Epidermal melanocyte (primary cell): ENCODE measurements at regions not wholly inside any gene's neighbourhood (a gene's known extent, or its start where the extent isn't known, plus 50 kb on each side); places are given as distances from the start of the nearest gene placed in this dataset.

Experiments
- DNase-seq: peaks from one replicate; pipeline ENCODE4 v3.0.0; 2011; ENCODE audit warnings: low spot score; ENCODE audit not compliant: insufficient read length

DNA sequence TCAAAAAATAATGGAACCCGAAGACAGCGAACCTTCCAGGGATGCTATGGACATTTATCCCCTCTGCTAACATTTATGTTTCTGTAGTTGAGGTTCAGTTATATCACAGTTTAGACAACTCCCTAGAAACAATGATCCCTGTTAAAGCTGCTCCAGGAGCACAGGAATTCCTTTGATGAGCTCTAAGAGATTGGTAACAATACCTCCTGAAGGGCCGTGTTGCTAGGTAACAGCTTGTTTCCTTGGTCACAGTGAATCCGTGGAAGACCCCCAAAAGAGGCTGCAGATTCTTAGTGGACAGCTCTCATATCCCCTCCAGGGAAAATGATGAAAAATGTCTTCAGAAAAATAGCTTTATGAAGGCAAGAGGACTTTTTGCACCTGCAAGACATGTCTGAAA is 160.2 kb downstream of the SERPINI1 start:
- DNase-seq = no peak

DNA sequence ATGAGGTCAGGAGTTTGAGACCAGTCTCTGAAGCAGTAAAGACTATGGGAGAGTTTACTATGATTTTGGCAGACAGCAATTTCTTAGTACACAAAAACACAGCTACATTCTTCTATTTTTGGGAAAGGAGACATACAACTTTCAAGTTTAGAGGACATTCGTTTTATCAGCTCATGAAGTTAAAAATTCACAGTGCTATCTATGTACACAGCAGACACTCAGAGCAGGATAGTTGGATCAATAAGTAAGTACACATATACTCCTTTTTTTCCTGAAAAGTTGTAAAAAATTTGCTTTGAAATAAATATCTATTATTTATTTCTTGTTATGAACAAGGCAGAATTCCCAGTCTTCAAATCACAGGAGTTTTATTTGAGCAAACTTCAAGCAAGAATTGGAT is 159.7 kb downstream of the SERPINI1 start:
- no peak for DNase-seq

GRCh38 chr3:167892205-167892604 is 156.7 kb downstream of the SERPINI1 start:
- DNase-seq = no peak

- no peak for DNase-seq
Measured at GRCh38 chr3:167887096-167887495, 151.6 kb downstream of the SERPINI1 start.

GRCh38 chr3:167886690-167887089 is 151.2 kb downstream of the SERPINI1 start:
- DNase-seq = no peak

DNA sequence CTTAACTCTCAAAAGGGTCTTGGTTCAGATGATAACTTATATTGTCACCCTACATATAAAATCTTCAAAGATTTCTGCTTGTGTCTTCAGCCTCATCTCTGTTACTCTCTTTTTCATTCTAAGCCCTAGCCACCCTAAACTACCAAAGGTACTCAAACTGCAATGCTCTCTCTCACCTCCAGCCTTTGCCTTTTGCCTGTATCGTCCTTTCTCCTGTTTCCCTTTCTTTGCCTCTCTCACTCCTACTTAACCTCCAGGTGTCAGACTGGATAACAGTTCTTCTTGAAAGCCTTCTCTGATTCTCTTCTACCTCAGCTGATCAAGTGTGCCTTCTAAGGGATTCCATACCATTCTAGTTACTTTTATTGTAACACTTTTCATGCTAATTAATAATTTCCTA is 149.8 kb downstream of the SERPINI1 start:
- no peak for DNase-seq

- DNase-seq = no peak
Measured at GRCh38 chr3:167884481-167884880, 149.0 kb downstream of the SERPINI1 start.

DNA sequence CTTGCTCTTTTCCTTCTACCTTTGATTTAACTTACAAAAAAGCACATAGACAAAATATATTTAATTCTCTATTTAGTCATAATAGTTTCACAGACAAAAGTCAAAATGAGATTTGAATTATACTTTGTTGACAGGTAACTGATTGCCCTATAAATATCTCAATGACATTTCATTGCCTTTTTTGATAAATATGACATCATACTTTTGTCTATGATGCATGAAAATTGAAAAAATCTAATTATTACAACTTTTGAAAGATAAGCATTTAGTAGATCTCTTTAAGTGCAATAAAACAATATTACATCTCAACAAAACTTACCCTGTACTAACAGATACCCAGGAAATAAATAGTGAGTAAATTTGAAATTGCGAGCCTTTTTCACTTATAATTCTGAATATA is 147.9 kb downstream of the SERPINI1 start:
- DNase-seq = no peak

GRCh38 chr3:167882057-167882667 is 146.6 kb downstream of the SERPINI1 start:
- no peak for DNase-seq

DNA sequence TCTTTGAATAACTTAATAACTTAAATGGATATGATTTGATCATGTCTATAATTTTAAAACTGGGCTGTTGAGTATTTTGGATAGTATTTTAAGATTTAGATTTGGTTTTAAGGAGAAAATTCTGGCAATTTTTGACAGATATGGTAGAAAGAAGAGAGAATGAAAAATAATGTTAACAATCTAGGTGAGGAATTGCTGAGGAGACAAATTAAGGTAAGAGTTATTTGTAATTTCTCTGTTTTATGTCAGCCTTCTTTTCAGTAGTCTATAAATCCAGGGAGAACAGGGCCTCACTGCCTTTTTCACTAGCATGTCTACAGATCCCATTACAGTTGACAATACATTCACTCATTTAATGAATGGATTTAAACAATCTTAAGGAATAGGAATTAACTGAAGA is 144.7 kb downstream of the SERPINI1 start:
- DNase-seq = no peak

GRCh38 chr3:167876620-167877281 is 141.2 kb downstream of the SERPINI1 start:
- DNase-seq = peak; percentile 30
